ENCODE measurements at regions not wholly inside any gene's neighbourhood (a gene's known extent, or its start where the extent isn't known, plus 50 kb on each side); places are given as distances from the start of the nearest gene placed in this dataset.

GRCh38 chr18:41077076-41077475 is 878.0 kb upstream of the PIK3C3 start:
- Histone ChIP-seq H3K27me3 (replicated peaks in 1 of 7) (no peaks in the 10 kb centered on the region), H3K9me3 (peaks cover 0 to 9% (median 0%) of the 10 kb centered on the region in 8 donors), H3K27ac (no peak overlapping the region), H3K4me1 (no peaks in the 10 kb centered on the region), H3K36me3 (no peaks in the 10 kb centered on the region), H3K4me3 (no peak overlapping the region)
- TF ChIP-seq CTCF (IDR thresholded peaks at IDR 0.05 in 8 of 11, conservative IDR thresholded peaks at IDR 0.05 in 3 of 11) (no peak), POLR2A (IDR thresholded peaks at IDR 0.05) (no peak), POLR2AphosphoS5 (IDR thresholded peaks at IDR 0.05) (no peak)
- no peak for DNase-seq
- WGBS, 5 donors: 80 to 91% (median 84%) methylated on average over 2 of the region's 2 CpGs
- intact Hi-C loops (cut with DNase I; ENCODE audit: low total_unique reads): no loop called here

DNA sequence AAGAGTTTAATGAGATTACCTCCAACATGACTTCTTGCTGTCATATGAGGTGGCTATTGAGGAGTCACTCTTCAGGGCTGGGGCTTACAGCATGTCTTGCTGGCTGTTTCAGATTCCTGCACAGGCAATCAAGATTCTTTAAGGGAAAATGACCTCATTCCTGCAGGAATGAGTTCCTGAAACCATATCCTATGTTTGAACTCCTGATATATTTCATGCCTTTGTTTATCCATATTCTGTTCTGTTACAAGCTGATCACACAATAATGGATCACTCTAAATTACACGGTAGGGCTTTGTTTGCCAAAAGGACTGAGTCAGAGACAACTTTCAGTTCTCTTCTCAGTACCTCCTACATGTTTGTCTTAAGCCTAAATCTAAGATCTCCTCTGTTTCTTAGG is 879.8 kb upstream of the PIK3C3 start:
- Histone ChIP-seq H3K27me3 (replicated peaks in 1 of 7) (no peaks in the 10 kb centered on the region), H3K4me1 (no peaks in the 10 kb centered on the region), H3K36me3 (no peaks in the 10 kb centered on the region), H3K9me3 (peaks cover 0 to 8% (median 0%) of the 10 kb centered on the region in 8 donors), H3K4me3 (no peak overlapping the region), H3K27ac (no peak overlapping the region)
- intact Hi-C loops (cut with DNase I; ENCODE audit: low total_unique reads): no loop called here
- no peak for DNase-seq
- TF ChIP-seq POLR2AphosphoS5 (IDR thresholded peaks at IDR 0.05): no peak
- 53 to 78% (median 74%) methylated on average over 1 of the region's 1 CpG for whole genome bisulfite sequencing, 5 donors

DNA sequence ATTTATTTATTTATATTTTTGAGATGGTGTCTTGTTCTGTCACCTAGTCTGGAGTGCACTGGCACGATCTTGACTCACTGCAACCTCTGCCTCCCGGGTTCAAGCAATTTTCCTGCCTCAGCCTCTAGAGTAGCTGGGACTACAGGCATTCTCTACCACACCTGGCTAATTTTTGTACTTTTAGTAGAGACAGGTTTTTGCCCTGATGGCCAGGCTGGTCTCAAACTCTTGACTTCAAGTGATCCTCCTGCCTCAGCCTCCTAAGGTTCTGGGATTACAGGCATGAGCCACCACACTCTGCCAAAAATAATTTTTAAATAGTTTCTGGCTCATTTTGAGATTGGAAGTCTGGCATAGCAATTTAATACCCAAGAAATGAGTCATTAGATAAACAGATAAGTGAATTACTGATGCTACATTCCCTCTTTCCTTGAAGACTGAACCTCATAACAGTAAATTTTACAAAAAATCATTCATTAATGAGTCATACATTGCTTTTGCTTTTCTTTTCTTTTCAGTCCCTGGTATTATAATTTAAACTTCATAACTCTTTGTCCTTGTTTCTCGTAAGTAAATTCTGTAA is 881.6 kb upstream of the PIK3C3 start:
- intact Hi-C loops (cut with DNase I; ENCODE audit: low total_unique reads): no loop called here
- WGBS, 5 donors: 69 to 86% (median 73%) methylated on average over 3 of the region's 3 CpGs
- peaks cover 0 to 6% (median 0%) of the 10 kb centered on the region in 8 donors for H3K9me3 ChIP-seq
- no peak overlapping the region for H3K4me3 ChIP-seq
- H3K27me3 ChIP-seq (replicated peaks in 1 of 7): no peaks in the 10 kb centered on the region
- H3K4me1 ChIP-seq: no peaks in the 10 kb centered on the region
- H3K27ac ChIP-seq: no peak overlapping the region
- H3K36me3 ChIP-seq: no peaks in the 10 kb centered on the region
- TF ChIP-seq POLR2A (IDR thresholded peaks at IDR 0.05) (no peak), CTCF (IDR thresholded peaks at IDR 0.05 in 8 of 11, conservative IDR thresholded peaks at IDR 0.05 in 3 of 11) (no peak), POLR2AphosphoS5 (IDR thresholded peaks at IDR 0.05) (no peak)
- DNase-seq: no peak

DNA sequence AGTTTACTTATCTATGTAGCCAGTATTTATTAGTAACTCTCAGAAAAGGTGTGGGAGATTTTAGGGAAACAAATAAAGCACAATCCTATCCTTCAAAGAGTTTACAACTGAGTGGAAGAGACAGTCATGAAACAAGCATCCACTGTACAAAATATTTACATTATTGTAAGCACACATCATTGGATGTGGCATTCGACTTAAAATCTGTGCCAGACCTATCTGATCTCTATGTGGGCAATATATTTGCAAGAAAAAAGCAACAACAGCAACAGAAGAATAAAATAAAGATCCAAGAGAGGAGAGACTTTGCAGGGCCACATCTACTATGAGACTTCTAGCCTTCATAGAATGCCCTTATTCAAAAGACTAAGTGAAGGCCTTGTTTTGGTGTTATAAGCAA is 882.1 kb upstream of the PIK3C3 start:
- Histone ChIP-seq H3K9me3 (peaks cover 0 to 6% (median 0%) of the 10 kb centered on the region in 8 donors), H3K36me3 (no peaks in the 10 kb centered on the region), H3K4me1 (no peaks in the 10 kb centered on the region), H3K27me3 (replicated peaks in 1 of 7) (no peaks in the 10 kb centered on the region), H3K27ac (no peak overlapping the region), H3K4me3 (no peak overlapping the region)
- WGBS, 5 donors: 34 to 55% (median 48%) methylated on average over 1 of the region's 1 CpG
- intact Hi-C loops (cut with DNase I; ENCODE audit: low total_unique reads): no loop called here
- TF ChIP-seq CTCF (IDR thresholded peaks at IDR 0.05 in 8 of 11, conservative IDR thresholded peaks at IDR 0.05 in 3 of 11) (no peak), POLR2A (IDR thresholded peaks at IDR 0.05) (no peak), POLR2AphosphoS5 (IDR thresholded peaks at IDR 0.05) (no peak)
- DNase-seq: no peak

DNA sequence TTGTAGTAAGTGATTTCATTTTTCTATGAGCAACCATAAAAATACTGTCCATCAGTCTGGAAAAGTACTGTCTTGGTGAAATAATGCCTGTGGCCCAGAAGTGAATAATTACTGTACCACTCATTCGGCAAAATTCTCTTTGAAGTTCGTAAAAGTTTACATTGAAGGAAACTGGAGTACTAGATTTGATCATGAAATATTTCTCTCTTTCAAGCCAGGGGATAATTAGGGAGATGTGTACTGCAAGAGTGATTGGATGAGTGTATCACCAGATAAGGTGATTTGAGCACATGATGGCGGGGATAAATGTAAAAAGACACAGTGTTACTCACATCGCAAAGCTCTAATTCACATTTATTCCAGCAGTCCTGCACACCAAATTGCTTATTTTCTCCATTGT is 883.2 kb upstream of the PIK3C3 start:
- intact Hi-C loops (cut with DNase I; ENCODE audit: low total_unique reads): no loop called here
- no peaks in the 10 kb centered on the region for H3K36me3 ChIP-seq
- no peak overlapping the region for H3K27ac ChIP-seq
- no peak overlapping the region for H3K4me3 ChIP-seq
- H3K9me3 ChIP-seq: peaks cover 0 to 5% (median 0%) of the 10 kb centered on the region in 8 donors
- H3K4me1 ChIP-seq: no peaks in the 10 kb centered on the region
- TF ChIP-seq CTCF (IDR thresholded peaks at IDR 0.05 in 8 of 11, conservative IDR thresholded peaks at IDR 0.05 in 3 of 11) (no peak), POLR2AphosphoS5 (IDR thresholded peaks at IDR 0.05) (no peak), POLR2A (IDR thresholded peaks at IDR 0.05) (no peak)
- no peaks in the 10 kb centered on the region for H3K27me3 ChIP-seq (replicated peaks in 1 of 7)
- WGBS, 5 donors: 83 to 92% (median 86%) methylated on average over 4 of the region's 4 CpGs
- no peak for DNase-seq
